Choroid plexus epithelial cell (primary cell): ENCODE measurements at regions not wholly inside any gene's neighbourhood (a gene's known extent, or its start where the extent isn't known, plus 50 kb on each side); places are given as distances from the start of the nearest gene placed in this dataset.

Experiments used
- DNase-seq: peaks from one replicate; pipeline ENCODE4 v3.0.0-alpha.2; 2010; ENCODE audit warnings: low read depth
- H3K4me3 ChIP-seq: 2 replicates; pipeline ENCODE4 v1.5.1; 2011; ENCODE audit warnings: low read depth, mild to moderate bottlenecking, control low read depth, low read length, moderate library complexity
- TF ChIP-seq, protein P1 (sequence below): conservative IDR thresholded peaks from 2 replicates; pipeline ENCODE4 v1.5.1; 2011; ENCODE audit warnings: low read depth, mild to moderate bottlenecking, control low read depth, inconsistent platforms, low read length, moderate library complexity

GRCh38 chr12:123077298-123078119 is 73.4 kb downstream of the PITPNM2 start:
- no peak overlapping the region for H3K4me3 ChIP-seq
- DNase-seq = no peak
- TF ChIP-seq, protein P1, sequence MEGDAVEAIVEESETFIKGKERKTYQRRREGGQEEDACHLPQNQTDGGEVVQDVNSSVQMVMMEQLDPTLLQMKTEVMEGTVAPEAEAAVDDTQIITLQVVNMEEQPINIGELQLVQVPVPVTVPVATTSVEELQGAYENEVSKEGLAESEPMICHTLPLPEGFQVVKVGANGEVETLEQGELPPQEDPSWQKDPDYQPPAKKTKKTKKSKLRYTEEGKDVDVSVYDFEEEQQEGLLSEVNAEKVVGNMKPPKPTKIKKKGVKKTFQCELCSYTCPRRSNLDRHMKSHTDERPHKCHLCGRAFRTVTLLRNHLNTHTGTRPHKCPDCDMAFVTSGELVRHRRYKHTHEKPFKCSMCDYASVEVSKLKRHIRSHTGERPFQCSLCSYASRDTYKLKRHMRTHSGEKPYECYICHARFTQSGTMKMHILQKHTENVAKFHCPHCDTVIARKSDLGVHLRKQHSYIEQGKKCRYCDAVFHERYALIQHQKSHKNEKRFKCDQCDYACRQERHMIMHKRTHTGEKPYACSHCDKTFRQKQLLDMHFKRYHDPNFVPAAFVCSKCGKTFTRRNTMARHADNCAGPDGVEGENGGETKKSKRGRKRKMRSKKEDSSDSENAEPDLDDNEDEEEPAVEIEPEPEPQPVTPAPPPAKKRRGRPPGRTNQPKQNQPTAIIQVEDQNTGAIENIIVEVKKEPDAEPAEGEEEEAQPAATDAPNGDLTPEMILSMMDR = peak; percentile 17

DNA sequence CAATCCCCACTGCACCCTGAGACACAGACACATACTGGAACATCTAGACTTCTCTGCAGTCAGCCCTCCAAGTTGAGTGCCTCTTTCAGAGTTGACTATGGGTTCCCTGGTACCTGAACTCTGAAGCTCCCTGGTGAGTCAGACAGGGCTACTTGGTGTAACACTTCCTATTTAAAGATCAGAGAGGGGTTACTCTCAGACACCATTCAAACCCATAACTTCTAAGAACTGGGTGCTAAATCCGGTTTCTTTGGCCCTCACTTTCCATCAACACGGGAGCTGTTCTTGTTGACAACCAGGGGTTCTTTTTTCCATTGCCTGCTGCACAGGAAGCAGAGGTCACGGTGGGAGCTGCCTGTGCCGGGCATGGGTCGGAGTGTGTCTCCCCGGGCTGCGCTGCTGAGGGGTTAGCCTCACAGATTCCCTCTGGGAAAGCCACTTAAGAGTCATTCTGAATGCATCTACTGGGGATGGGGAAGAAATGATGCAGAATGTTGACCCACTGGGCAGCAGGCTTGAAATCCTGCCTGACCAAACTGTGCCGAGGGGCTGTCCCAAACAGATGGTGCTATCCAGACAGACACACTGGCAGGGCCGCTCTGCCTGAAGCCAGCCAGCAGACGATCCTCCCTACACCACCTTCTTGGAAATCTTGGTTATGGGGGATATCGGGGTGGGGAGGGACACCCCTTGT is 74.1 kb downstream of the PITPNM2 start:
- H3K4me3 ChIP-seq = no peak overlapping the region
- TF ChIP-seq, protein P1 = no peak
- DNase-seq = peak; percentile 44

- TF ChIP-seq, protein P1 = peak; percentile 18
- no peak overlapping the region for H3K4me3 ChIP-seq
- DNase-seq = peak; percentile 27
These were observed 75.2 kb downstream of the PITPNM2 start for GRCh38 chr12:123075646-123076171.

GRCh38 chr12:123075087-123075645 is 75.7 kb downstream of the PITPNM2 start:
- TF ChIP-seq, protein P1 = no peak
- H3K4me3 ChIP-seq = no peak overlapping the region
- DNase-seq = no peak

DNA sequence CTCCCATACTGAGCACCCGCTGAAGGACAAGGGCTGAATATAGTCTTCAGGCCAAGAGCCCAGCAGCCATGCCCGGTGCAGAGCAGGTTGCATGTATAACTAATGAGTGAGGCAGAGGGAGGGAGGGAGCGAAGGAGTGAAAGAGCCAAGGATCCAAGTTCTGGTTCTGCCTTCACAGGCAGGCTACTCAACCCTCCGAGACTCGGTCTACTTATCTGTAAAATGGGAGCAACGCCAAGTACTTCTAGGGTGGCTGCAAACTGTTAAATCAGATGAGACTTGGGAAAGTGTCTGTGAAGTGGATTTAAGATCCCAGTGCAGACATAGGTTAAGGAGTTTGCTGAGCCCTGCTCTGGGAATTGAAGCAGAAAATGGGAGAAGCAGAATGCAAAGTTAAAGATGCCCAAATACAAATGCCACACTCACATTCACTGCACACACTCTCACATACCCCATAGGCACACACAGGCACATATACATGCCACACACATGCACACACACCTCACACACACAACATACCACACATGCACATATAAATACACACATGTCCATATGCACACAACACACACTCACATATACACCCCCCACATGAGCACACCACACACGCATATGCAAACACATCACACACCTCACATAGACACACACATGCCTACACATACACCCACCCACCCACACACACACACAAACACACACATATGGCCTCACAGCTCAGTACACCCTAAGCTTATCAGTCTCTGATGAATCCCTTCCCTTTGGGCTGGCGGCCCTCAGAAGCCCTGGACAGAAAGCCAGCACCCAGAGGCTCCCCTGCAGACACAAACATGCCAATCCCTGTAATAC is 76.7 kb downstream of the PITPNM2 start:
- no peak overlapping the region for H3K4me3 ChIP-seq
- TF ChIP-seq, protein P1 = no peak
- no peak for DNase-seq

DNA sequence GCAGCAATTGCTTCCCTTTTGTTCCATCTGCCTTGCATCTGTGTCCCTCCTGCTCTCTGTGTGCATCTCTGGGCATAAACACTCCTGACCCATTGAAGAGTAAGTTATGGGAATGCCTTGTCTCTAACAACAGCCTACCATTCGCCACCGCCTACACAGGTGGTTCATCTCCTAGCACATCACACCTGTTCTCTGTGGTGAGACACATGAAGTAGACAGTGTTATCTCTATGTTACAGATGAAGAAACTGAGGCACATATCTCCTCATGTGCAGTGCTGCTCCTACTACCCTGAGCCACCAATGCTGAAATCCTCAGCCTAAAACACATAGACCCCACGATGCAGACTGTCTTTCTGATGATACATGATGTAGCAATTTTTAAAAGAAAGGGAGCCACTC is 77.6 kb downstream of the PITPNM2 start:
- TF ChIP-seq, protein P1 = no peak
- no peak for DNase-seq
- H3K4me3 ChIP-seq = no peak overlapping the region
